HFF-Myc (cell line): ENCODE measurements at regions not wholly inside any gene's neighbourhood (a gene's known extent, or its start where the extent isn't known, plus 50 kb on each side); places are given as distances from the start of the nearest gene placed in this dataset.

ENCODE experiments used
- DNase-seq: peaks from one replicate; pipeline ENCODE4 v3.0.0-alpha.2; 2011; ENCODE audit warnings: low read depth; ENCODE audit errors: extremely low read depth
- H3K4me3 ChIP-seq: replicated peaks from 2 replicates; pipeline ENCODE4 v1.5.1; 2011; ENCODE audit warnings: low read depth, mild to moderate bottlenecking, control low read depth, low read length
- CTCF ChIP-seq: IDR thresholded peaks from 2 replicates; pipeline ENCODE4 v1.5.1; 2012; ENCODE audit warnings: mild to moderate bottlenecking, low read depth, low read length, control low read depth; ENCODE audit errors: missing control alignments

- no peak overlapping the region for H3K4me3 ChIP-seq
- DNase-seq = no peak
- TF ChIP-seq CTCF = no peak
Observed at GRCh38 chr3:194817936-194818335, 132.3 kb downstream of the FAM43A start.

- TF ChIP-seq CTCF = no peak
- DNase-seq = no peak
- H3K4me3 ChIP-seq = no peak overlapping the region
Observed at GRCh38 chr3:194824100-194824499, 138.4 kb downstream of the FAM43A start.

GRCh38 chr3:194824701-194825111, 139.0 kb downstream of the FAM43A start:
- H3K4me3 ChIP-seq = no peak overlapping the region
- no peak for TF ChIP-seq CTCF
- no peak for DNase-seq

GRCh38 chr3:194826594-194826993, 140.9 kb downstream of the FAM43A start:
- no peak for TF ChIP-seq CTCF
- no peak overlapping the region for H3K4me3 ChIP-seq
- DNase-seq = no peak

- H3K4me3 ChIP-seq = no peak overlapping the region
- no peak for TF ChIP-seq CTCF
- DNase-seq = no peak
Observed at GRCh38 chr3:194827486-194827885, 141.8 kb downstream of the FAM43A start.

- DNase-seq = no peak
- TF ChIP-seq CTCF = no peak
- H3K4me3 ChIP-seq = no peak overlapping the region
Observed at GRCh38 chr3:194828116-194828515, 142.4 kb downstream of the FAM43A start.

GRCh38 chr3:194828926-194829325, 143.2 kb downstream of the FAM43A start:
- DNase-seq = no peak
- H3K4me3 ChIP-seq = no peak overlapping the region
- no peak for TF ChIP-seq CTCF
